ENCODE measurements at regions not wholly inside any gene's neighbourhood (a gene's known extent, or its start where the extent isn't known, plus 50 kb on each side); places are given as distances from the start of the nearest gene placed in this dataset.

DNA sequence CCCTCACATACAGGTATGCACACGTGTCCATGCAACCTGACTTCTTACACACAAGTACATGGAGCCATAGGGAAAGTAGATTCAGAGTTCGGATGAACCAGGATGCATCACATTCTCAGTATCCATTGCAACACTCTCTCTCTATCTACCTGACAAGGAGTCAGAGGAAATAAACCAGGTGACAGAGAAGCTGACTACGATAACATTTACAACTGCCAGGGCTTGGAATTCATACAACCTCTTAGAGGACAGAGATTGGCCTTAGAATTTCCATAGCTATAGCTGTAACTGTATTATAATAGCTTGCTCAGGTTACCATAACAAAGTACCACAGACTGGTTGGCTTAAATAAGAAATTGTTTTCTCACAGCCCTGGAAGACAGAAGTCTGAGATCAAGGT lies 116.9 kb upstream of the PALMD start:
- H3K27me3 Mint-ChIP-seq = no peaks in the 10 kb centered on the region
- H3K36me3 Mint-ChIP-seq (ENCODE audit: low read depth) = no peaks in the 10 kb centered on the region
- no peaks in the 10 kb centered on the region for H3K4me1 Mint-ChIP-seq
- no peak overlapping the region for H3K4me3 Mint-ChIP-seq
- ATAC-seq (no peak), DNase-seq (no peak)
- no peak overlapping the region for H3K27ac Mint-ChIP-seq
- ChIA-PET CTCF (no interaction called here), POLR2A (no interaction called here)
- intact Hi-C loops (cut with DNase I, micrococcal nuclease) = no loop called here
- no peaks in the 10 kb centered on the region for H3K9me3 Mint-ChIP-seq (ENCODE audit: low read depth)

- intact Hi-C loops (cut with DNase I, micrococcal nuclease) = no loop called here
Measured at GRCh38 chr1:99531578-99532275, 114.2 kb upstream of the PALMD start.

GRCh38 chr1:99532276-99532580 lies 113.7 kb upstream of the PALMD start:
- intact Hi-C loops (cut with DNase I, micrococcal nuclease) = no loop called here
- CTCF ChIA-PET = no interaction called here
- H3K27me3 Mint-ChIP-seq = no peaks in the 10 kb centered on the region
- no peaks in the 10 kb centered on the region for H3K36me3 Mint-ChIP-seq (ENCODE audit: low read depth)
- ATAC-seq (no peak), DNase-seq (no peak)
- no peaks in the 10 kb centered on the region for H3K4me1 Mint-ChIP-seq
- H3K9me3 Mint-ChIP-seq (ENCODE audit: low read depth) = no peaks in the 10 kb centered on the region
- H3K4me3 Mint-ChIP-seq = no peak overlapping the region
- POLR2A ChIA-PET = no interaction called here
- H3K27ac Mint-ChIP-seq = no peak overlapping the region

More at GRCh38 chr1:99531578-99532275, 114.2 kb upstream of the PALMD start:
- ATAC-seq = no peak
- no peak overlapping the region for H3K4me3 Mint-ChIP-seq
- no peak overlapping the region for H3K27ac Mint-ChIP-seq
- no peaks in the 10 kb centered on the region for H3K9me3 Mint-ChIP-seq (ENCODE audit: low read depth)
- no peaks in the 10 kb centered on the region for H3K4me1 Mint-ChIP-seq
- POLR2A ChIA-PET = no interaction called here
- DNase-seq = no peak
- H3K36me3 Mint-ChIP-seq (ENCODE audit: low read depth) = no peaks in the 10 kb centered on the region
- CTCF ChIA-PET = no interaction called here
- H3K27me3 Mint-ChIP-seq = no peaks in the 10 kb centered on the region

DNA sequence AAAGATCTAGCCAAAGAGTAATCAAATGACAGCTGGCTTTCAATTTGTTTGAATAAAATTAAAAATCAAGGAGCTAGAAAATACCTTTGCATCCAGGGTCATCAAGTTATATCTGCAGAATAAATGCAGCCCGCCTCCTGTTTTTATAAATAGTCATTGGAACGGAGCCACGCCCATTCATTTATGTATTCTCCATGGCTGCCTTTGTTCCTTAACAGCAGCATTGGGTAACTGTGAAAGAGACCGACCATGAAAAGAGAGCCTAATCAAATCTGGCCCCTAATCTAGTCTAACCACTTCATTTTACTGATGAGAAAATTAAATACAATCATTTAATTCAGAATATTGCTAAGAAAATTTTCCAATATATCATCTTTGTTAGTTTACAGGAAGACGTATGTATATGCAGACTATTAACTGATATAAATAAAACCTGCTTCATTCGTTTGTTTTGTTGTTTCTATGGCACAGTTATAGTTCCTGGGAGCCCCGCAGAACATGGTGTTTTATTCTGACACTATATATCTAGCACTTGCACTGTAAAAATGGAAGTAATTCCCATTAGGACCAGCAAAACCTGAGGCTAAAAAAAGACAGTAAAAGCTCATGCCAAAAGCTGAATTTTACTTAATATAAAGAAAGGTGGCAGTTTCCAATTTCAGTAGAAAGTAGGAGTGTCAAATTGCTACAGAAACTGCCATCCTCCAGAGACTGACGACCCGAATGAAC lies 111.8 kb upstream of the PALMD start:
- POLR2A ChIA-PET = no interaction called here
- Mint-ChIP-seq H3K36me3 (ENCODE audit: low read depth) (no peaks in the 10 kb centered on the region), H3K27me3 (no peaks in the 10 kb centered on the region), H3K4me3 (no peak overlapping the region), H3K9me3 (ENCODE audit: low read depth) (no peaks in the 10 kb centered on the region), H3K27ac (no peak overlapping the region), H3K4me1 (no peaks in the 10 kb centered on the region)
- CTCF ChIA-PET = no interaction called here
- ATAC-seq (no peak), DNase-seq (no peak)
- intact Hi-C loops (cut with DNase I, micrococcal nuclease) = no loop called here

DNA sequence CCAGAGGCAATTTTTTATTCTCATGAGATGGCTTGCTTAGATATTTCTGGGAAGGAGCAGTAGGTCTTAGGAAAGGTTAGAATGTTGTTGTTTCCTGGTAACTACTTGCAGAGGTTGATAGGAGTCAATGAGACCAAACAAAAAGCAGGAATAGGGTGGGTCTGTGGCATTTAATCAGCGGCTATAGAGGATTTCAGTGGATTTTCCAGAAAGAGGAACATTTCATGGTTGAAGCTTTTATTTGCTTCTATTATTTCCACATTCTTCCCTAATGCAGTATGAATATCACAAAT lies 111.3 kb upstream of the PALMD start:
- POLR2A ChIA-PET = no interaction called here
- Mint-ChIP-seq H3K9me3 (ENCODE audit: low read depth) (no peaks in the 10 kb centered on the region), H3K4me3 (no peak overlapping the region), H3K36me3 (ENCODE audit: low read depth) (no peaks in the 10 kb centered on the region), H3K4me1 (no peaks in the 10 kb centered on the region), H3K27me3 (no peaks in the 10 kb centered on the region), H3K27ac (no peak overlapping the region)
- intact Hi-C loops (cut with DNase I, micrococcal nuclease) = no loop called here
- CTCF ChIA-PET = no interaction called here
- no peak for DNase-seq
- no peak for ATAC-seq

- Mint-ChIP-seq H3K27me3 (no peaks in the 10 kb centered on the region), H3K4me3 (no peak overlapping the region), H3K4me1 (no peaks in the 10 kb centered on the region), H3K36me3 (ENCODE audit: low read depth) (no peaks in the 10 kb centered on the region), H3K27ac (no peak overlapping the region), H3K9me3 (ENCODE audit: low read depth) (no peaks in the 10 kb centered on the region)
- DNase-seq (no peak), ATAC-seq (no peak)
- ChIA-PET CTCF (no interaction called here), POLR2A (no interaction called here)
- intact Hi-C loops (cut with DNase I, micrococcal nuclease) = no loop called here
Measured at GRCh38 chr1:99535470-99536164, 110.3 kb upstream of the PALMD start.

DNA sequence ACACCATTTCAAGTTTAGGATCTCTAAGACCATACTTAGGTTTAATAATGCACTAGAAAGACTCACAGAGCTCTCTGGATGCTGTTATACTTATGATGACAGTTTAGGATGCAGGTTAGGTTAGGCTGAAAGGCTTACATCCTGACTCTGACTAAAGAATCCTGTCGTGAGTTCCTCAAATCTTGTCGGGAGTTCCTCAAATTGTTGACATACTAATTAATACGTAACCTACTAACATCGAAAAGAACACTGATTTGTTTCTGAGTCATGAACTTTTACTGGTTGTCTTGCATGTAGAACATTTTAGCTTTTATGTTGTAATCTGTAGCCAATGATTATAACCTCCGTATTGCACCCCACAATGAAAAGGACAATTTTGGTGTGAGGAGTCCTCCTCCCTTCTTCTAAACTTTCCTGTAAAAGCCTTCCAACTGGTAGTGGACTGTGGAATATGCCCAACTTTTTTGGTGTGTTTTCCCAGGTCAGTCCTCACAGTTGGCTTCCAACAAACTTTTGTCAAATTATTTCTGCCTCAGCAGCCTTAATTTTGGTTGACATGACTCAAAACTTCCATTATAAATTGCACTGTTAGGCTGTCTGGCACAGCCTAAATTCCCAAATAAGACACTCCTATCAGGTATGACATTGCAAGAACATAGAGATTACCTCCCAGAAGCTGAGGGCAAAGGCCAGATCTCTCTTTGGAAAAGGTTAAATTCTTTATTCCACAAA lies 107.9 kb upstream of the PALMD start:
- no peak overlapping the region for H3K27ac Mint-ChIP-seq
- POLR2A ChIA-PET = no interaction called here
- CTCF ChIA-PET = no interaction called here
- no peaks in the 10 kb centered on the region for H3K36me3 Mint-ChIP-seq (ENCODE audit: low read depth)
- H3K27me3 Mint-ChIP-seq = no peaks in the 10 kb centered on the region
- intact Hi-C loops (cut with DNase I, micrococcal nuclease) = no loop called here
- H3K4me1 Mint-ChIP-seq = no peaks in the 10 kb centered on the region
- DNase-seq = no peak
- H3K4me3 Mint-ChIP-seq = no peak overlapping the region
- no peaks in the 10 kb centered on the region for H3K9me3 Mint-ChIP-seq (ENCODE audit: low read depth)
- ATAC-seq = no peak

GRCh38 chr1:99538618-99538956 lies 107.3 kb upstream of the PALMD start:
- Mint-ChIP-seq H3K36me3 (ENCODE audit: low read depth) (no peaks in the 10 kb centered on the region), H3K27ac (no peak overlapping the region), H3K27me3 (no peaks in the 10 kb centered on the region), H3K9me3 (ENCODE audit: low read depth) (no peaks in the 10 kb centered on the region), H3K4me1 (no peaks in the 10 kb centered on the region), H3K4me3 (no peak overlapping the region)
- intact Hi-C loops (cut with DNase I, micrococcal nuclease) = no loop called here
- ATAC-seq (no peak), DNase-seq (no peak)
- ChIA-PET CTCF (no interaction called here), POLR2A (no interaction called here)

DNA sequence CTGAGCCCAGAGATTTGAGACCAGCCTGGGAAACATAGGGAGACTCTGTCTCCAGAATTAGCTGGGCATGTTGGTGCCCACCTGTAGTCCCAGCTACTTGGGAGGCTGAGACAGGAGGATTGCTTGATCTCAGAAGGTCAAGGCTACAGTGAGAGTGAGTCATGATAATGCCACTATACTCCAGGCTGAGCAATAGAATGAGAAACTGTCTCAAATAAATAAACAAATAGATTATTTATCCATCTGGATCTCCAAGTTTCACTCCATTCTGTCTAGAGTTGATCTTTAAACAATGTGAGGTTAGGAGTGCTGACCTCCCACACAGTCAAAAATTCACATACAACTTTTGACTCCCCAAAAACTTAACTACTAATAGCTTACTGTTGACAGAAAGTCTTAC lies 106.8 kb upstream of the PALMD start:
- Mint-ChIP-seq H3K9me3 (ENCODE audit: low read depth) (no peaks in the 10 kb centered on the region), H3K4me1 (no peaks in the 10 kb centered on the region), H3K27ac (no peak overlapping the region), H3K36me3 (ENCODE audit: low read depth) (no peaks in the 10 kb centered on the region), H3K27me3 (no peaks in the 10 kb centered on the region), H3K4me3 (no peak overlapping the region)
- POLR2A ChIA-PET = no interaction called here
- CTCF ChIA-PET = no interaction called here
- ATAC-seq (no peak), DNase-seq (no peak)
- intact Hi-C loops (cut with DNase I, micrococcal nuclease) = no loop called here

GRCh38 chr1:99540744-99541143 lies 105.2 kb upstream of the PALMD start:
- ChIA-PET CTCF (no interaction called here), POLR2A (interaction anchor here (0.6 kb wide), 1 partner anchor 200 kb away, joined by 3 read pairs; no protein-coding TSS in a partner anchor)
- H3K27ac Mint-ChIP-seq = no peak overlapping the region
- no peaks in the 10 kb centered on the region for H3K9me3 Mint-ChIP-seq (ENCODE audit: low read depth)
- H3K27me3 Mint-ChIP-seq = peaks cover 3% of the 10 kb centered on the region
- no peaks in the 10 kb centered on the region for H3K36me3 Mint-ChIP-seq (ENCODE audit: low read depth)
- no peaks in the 10 kb centered on the region for H3K4me1 Mint-ChIP-seq
- ATAC-seq (no peak), DNase-seq (no peak)
- no peak overlapping the region for H3K4me3 Mint-ChIP-seq
- intact Hi-C loops (cut with DNase I, micrococcal nuclease) = no loop called here

GRCh38 chr1:99544328-99544727 lies 101.6 kb upstream of the PALMD start:
- POLR2A ChIA-PET = no interaction called here
- Mint-ChIP-seq H3K9me3 (ENCODE audit: low read depth) (no peaks in the 10 kb centered on the region), H3K4me3 (no peak overlapping the region), H3K36me3 (ENCODE audit: low read depth) (no peaks in the 10 kb centered on the region), H3K27me3 (peaks cover 3% of the 10 kb centered on the region), H3K4me1 (no peaks in the 10 kb centered on the region), H3K27ac (no peak overlapping the region)
- intact Hi-C loops (cut with DNase I, micrococcal nuclease) = no loop called here
- CTCF ChIA-PET = interaction anchor here (0.5 kb wide), 1 partner anchor 811 kb away, joined by 3 read pairs; no protein-coding TSS in a partner anchor
- no peak for DNase-seq
- ATAC-seq = no peak
